ENCODE measurements at regions not wholly inside any gene's neighbourhood (a gene's known extent, or its start where the extent isn't known, plus 50 kb on each side); places are given as distances from the start of the nearest gene placed in this dataset.

DNA sequence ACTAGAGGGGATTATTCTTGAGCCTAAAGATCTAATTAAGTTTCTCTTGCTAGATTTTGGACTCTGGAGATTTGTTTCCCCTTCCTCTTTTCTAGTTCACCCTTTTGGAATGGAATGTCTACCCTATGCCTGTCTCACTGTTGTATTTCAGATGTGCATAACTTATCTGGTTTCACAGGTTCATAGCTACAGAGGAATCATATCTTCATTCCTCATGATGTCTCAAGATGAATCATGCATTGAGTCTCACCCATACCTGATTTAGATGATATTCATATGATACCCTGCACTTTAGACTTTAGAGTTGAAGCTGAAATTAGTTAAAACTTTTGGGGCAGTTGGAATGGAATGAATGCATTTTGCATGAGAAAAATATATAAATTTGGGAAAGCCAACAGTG lies 246.7 kb downstream of the HS3ST1 start:
- DNase-seq = no peak

DNA sequence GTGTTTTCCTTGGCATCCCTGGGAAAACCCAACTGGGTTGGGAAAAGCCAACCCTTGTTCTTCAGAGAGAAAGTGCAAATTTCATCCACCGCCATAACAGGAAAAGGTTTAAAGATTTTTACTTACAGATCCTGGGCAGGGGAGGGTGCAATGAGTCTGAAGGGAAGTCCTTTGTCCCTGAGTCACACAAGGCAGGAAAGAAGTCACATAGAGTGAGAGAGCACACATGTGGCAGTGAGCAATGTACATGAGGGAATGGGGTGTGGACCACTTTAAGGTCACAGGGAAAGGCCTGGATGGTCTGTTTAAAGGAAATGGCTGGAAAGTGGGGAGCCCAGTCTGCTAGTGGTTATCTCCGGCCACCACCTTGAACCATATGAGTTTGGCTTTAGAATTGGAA lies 248.9 kb downstream of the HS3ST1 start:
- DNase-seq = no peak

DNA sequence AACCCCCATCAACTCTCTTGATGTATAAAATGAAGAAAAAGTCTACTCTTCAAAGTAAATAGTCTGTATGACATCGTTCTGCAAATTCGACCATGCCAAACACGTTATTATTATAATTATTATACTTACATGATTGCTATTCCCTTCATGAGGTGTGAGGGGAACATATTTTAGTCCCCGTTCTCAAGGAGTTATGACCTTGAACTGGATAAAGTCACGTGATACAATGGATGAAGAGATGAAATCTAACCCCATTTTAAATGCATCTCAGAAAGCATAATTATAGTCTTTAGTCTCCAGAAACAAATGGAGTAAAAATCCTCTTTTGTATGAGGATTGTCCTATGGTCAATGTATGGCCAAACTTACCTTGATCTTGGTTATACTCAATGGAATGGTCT lies 250.3 kb downstream of the HS3ST1 start:
- no peak for DNase-seq

DNA sequence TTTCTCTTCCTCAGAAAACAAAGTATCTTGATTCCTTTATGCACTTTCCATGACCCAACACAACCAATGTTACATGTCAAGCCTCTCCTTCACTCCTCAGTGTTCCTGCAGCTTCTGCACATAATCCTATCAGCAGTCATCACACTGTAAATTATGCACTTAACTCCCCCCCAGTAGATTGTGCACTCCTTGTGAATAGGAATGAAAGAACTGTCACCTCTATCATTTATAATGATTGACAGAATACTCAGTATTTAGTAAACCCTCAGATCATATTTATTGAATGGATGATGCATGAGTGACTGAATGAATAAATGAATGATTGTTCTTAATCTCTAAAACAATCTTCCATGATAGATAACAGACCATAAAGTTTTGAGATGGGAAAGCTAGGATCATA lies 253.3 kb downstream of the HS3ST1 start:
- no peak for DNase-seq

DNA sequence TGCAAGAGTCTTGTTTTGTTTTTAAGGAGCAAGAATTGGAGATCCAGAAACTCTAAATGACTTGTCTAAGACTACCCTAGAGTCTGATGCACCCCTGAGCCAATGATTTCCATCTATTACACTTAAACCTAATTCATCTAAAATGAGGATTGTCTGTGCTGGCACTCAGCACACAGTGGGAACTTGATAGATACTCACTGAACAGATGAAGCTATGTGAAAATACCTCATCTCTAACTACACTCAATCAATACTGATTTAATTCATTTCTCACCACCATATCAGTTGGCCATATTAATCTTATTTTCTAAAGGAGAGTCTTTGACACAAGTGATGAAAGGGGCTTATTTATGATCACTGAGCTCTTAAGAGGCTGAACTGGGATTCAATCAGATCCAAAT lies 262.1 kb downstream of the HS3ST1 start:
- DNase-seq = no peak

DNA sequence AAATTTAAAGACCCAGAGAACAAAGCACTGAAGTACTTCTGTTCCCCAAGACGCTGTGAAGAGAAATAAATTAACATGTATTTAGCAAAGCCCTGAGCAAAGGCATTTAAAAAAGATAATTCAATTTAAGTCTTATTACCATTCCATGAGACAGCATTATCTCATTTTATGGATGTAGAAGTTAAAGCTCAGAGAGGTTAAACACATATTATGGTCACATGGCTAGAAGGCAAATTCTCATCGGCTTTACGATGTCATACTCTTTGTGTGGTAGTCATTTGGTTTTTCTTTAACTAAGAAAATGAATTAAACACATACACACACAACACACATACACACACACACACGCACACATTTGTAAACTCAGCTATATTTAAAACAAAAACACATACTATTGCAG lies 262.7 kb downstream of the HS3ST1 start:
- DNase-seq = no peak

DNA sequence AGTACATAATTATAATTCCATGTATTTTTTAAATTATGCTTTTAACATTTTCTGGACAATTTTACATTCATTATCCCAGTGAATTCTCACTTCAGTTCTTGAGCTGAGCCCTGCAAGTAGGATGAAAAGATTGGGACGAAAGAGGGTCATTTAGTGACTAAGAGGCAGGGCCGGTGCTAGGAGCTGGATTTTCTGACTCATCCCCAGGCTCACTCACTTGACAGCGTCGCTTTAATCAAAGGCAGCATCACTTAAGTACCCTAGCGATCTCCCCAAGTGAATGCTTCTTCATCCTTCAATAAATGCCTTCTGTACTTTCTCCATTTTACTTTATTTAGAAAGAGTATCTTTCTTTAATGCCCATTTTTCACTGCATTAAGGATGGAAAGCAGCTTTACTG lies 263.6 kb downstream of the HS3ST1 start:
- DNase-seq = no peak

DNA sequence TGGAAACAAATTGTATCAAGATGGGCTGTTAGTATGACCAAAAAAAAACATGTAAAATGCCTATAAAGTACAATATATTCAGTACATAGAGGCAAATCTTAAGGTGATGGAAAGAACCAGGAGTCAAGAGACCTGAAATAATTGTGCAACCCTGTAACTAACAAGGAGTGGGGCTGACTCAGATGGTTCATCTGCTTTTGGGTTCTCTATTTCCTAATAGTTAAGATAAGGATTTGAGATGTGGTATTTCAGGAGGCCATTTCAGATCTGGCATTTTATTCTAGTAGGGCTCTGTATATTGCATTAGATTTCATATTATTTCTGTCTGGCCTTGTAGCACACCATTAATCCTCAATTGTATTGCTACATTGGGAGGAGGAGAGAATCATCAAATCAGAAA lies 268.4 kb downstream of the HS3ST1 start:
- no peak for DNase-seq

DNA sequence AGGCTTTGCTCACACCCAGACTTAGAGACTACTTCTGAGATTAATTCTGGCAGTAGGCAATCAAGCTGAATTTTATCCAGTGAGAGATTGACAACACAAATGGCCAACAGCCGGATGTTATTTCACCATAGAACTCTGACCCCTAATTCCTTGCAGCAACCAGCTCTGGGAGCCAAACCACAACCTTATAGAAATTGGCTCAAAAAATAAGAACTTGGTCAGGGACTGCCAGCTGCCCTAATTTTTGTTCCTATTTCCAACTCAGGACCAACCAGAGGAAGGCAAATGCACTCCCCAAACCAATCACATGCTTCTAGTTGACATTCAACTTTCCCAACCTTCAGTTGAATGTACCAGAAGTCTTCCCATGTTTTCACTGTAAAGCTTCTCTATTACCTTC lies 269.7 kb downstream of the HS3ST1 start:
- no peak for DNase-seq

DNA sequence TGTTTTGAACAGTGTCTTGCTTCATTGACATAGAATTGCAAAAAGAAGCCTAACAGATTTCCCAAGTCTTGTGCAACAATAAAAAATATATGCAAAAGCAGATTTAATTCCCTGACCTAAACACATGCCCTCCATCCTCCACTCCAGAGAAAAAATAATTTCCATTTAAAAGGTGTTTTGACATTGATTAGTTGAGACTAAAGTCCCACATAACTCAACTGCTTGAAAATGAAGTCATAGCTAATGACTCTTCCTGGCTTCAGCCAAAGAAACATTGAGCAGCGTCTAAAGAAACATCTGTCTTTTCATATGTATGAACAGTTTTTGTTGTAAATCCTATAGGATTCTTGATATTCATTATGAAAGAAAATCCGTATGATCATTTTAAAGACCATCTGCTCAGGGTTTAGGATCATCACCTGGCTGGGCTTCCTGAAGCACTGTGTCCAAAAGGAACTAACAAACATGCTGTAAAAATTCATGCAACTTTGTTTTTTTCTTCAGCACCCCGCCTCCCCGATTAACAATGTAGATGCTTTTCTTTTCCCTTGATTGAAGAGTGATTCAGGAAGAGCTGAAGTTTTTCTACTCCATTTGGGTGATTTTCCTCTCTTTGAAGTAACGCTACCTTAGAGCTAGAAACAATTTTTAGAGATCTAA lies 273.4 kb downstream of the HS3ST1 start:
- DNase-seq = no peak

DNA sequence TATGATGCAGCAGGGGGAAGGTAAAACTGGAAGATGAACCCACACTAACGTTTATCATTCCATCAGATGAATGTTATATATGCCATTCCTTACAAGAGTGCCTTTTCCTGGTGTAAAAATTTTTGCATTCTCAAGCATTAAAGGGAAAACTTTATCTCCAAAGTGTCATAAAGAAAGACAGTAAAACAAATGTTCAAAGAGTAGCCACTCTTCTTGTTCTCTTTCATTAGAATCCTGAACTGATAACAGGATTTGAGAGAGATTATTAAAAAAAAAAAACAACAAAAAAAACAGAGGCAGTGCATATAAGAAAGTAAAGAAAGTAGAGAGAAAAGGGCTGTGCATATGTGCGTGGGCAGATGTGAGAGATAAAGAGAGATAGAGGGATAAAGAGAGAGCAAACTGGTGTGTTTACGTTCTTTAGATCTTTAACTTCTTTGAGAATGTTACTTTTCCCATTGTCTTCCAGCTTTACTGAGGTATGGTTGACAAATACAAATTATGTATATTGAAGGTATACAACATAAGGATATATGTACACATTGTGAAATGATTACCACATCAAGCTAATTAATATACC lies 275.4 kb downstream of the HS3ST1 start:
- DNase-seq = no peak

DNA sequence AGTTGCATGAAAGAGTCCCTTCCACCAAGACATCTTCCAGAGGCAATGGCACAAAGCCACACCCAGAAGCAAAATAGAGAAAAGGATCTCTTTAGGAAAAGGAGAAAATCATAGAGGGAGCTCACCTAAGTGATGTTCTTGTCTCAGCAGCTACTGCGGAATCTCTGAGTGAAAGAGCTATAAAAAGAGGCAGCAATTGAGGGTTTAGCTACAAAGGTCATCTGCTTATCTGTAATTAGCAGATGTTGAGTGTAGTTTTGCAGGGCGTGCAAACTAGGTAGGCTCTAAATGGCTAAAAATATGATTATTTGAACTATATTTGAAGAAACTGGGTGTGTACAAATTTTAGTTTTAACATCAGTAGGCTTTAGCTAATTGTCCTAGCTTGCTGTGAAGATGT lies 276.0 kb downstream of the HS3ST1 start:
- DNase-seq = no peak

DNA sequence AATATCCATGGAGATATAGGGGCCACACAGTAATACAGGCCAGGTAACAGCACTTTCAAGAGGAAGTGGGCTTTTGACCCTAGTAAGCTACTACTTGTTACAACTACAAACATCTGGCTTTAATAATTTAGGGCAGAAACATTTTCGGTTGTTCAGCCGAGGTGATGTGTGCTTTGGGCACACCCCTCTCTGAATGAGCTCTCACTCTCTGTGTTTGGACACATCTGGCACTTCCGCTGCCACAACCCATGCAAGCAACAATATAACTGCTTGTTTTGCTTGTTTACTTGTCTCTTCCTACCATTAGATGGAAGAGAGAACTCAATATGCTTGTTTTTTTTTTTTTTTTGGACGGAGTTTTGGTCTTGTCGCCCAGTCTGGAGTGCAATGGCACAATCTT lies 277.2 kb downstream of the HS3ST1 start:
- no peak for DNase-seq

DNA sequence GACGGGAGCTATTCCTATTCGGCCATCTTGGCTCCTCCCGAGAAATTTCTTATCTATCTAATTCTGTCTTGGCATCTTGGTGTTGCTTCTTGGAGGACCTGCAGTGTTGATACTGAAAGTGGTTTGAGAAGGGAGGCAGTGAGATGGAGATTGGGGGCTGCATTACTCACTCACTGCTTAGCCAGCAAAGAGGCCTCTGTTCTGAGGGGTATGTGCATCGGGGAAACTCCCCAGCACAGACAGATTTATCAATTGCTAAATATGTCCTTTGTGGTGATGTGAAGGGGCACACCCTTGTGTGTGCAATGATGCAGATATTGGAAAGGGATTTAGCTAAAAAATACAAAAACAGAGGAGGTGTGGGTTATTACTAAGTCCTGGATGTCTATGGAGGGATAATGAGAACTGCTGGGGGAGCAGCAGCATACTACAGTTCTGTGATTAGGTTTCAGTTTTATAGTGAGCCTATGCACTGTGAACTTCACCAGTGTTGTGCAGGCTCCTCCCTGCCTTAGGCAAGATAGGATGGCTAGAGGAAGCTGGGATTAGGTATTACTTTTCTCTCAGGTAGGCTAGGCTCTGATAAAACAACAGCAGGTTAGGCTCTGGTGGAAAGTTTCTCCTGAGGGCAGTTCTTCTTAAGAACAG lies 279.0 kb downstream of the HS3ST1 start:
- DNase-seq = no peak

DNA sequence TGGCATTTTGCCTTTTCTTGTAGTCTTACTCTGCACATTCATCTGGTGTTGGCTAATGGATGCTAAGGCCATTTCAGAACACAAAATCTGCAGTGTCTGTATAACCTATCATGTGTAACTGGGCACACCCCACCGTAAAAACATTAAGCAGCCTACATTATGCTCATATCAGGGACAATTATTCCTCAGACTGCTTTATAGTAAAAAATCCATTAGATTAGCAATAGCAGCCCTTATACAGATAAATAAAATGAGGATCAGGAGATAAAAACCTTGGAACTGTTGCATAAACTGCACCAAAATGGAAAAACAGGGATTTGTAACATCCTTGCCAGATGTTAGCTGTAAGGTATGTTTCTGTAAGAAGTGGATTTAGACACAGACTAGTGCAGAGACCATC lies 288.8 kb downstream of the HS3ST1 start:
- DNase-seq = no peak

DNA sequence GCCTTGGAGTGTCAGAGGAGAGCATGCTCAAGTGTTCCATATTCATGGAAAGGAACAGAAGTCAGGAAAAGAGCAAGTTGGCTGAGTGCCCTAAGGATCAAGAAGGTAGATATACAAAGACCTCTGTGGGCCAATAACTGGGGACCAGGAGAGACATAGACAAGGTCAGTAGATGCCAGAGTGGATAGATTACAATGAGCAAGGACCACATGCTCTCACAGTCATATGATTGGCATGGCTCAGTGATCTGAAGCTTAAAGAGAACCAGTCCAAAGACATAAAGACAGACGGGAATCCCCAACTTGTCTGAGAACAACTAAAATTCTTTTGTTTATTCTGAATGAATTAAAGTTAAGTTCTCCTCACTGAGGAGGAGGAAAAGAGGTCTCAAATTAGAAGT lies 289.7 kb downstream of the HS3ST1 start:
- DNase-seq = no peak

DNA sequence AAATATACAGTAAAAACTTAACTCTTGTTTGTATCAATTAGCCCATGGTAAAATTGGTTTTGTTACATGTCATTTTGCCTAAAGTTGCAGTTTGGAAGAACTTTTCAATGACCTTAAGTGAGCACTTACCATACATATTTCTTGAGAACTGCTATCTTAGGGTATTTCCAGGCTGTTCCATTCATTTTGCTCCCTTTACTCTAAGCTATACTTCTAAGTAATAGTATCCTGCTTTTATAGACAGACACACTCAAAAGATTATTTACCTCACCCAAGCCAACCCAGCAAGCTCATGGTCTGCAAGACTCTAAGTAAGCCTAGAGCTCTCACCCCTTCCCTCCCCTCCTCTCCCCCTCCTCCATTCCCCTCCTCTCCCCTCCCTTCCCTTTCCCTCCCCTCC lies 294.0 kb downstream of the HS3ST1 start:
- no peak for DNase-seq

DNA sequence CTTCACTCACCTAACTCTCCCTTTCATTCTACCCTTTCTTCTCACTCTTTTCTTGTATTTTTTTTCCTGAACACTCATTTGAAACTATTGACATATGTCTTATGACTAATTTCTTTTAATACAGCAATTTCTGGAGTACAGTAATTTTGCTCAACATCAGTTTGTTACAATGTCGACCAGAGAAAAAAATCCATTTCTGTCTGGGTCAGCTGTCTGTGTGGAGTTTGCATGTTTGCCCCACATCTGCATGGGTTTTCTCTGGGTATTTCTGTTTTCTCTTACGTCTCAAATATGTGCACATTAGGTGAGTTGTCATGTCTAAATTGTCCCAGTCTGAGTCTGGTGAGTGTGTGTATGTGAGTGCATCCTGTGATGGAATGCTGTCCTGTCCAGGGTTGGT lies 294.8 kb downstream of the HS3ST1 start:
- DNase-seq = no peak

DNA sequence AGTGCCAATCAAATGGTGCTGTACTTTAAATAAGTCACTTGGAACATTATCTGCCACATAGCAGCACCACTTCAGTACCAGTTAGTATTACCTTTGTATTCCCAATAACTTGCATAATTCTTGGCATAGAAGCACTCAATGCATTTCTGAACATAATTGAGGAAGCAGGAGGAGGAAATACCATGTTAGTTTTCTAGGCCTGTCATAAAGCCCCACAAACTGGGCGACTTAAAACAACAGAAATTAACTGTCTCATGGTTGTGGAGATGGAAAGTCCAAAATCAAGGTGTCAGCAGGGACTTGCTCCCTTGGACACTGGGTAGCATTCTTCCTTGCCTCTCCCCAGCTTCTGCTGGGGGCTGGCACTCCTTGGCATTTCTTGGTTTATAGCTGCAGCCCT lies 296.2 kb downstream of the HS3ST1 start:
- DNase-seq = no peak

DNA sequence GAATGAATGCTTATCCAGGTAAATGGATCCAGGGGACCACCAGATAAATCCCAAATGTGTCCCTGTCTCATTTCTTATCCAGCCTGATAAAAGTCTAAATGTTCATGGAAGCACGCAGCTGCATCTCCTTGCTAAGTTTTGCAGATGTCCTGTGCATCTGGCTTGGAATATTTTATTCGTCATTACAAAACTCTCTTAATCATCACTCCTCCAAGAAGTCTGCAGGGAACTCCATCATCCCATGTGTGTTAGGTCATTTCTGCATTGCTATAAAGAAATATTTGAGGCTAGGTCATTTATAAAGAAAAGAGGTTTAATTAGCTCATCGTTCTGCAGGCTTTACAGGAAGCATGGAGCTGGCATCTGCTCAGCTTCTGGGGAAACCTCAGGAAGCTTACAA lies 297.2 kb downstream of the HS3ST1 start:
- no peak for DNase-seq

DNA sequence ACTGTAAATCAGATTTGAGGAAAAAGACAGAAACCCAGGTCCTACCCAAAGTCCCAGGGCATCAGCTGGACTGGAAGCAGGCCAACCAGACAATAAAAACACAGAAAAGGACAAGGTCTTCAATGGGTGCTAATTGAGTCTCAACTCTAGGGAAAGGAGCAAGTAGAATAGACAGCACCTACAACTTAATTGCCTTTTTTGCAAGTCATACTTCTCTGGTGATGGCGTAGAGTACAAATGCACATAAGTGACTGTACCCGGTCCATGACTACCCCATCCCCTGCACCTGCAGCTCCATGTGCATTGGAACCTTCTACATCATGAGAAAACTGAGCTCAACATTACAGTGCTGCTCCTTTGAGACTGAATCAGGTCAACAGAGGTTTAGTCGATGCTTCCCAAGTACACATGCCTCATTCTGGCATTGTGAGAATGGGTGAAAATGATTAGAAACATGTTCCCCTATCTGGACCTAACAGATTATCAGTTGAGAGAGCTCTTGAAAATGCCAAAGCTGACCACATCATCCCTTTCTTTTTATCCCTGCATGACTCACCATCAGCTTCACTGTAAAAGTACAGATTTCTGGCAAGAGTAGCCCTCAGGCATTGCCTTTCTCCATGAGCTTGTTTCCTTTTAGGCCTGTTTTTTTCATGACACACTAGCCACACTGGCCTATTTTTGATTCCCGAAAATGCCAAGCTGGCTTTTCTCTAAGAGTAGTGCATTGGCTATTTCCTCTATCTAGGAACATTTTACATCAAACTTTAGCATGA lies 298.3 kb downstream of the HS3ST1 start:
- DNase-seq = no peak

DNA sequence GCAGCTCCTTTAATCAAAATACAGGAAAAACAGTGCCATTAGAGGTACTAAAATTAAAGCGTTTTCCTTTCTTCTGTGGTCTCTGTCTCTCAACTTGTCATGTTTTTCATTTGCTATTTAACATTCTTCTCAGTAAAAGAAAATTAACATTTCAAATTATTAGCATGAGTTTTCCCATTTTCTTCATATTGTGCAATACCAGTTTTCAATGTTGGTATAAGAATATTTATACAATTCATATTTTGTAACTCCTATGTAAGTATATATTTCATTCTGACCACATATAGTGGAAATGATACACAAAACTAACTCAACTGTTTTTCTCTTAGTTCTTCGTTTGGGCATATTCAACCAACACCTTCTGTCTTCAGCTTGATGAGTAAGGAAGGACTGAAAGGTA lies 308.3 kb downstream of the HS3ST1 start:
- DNase-seq = no peak

DNA sequence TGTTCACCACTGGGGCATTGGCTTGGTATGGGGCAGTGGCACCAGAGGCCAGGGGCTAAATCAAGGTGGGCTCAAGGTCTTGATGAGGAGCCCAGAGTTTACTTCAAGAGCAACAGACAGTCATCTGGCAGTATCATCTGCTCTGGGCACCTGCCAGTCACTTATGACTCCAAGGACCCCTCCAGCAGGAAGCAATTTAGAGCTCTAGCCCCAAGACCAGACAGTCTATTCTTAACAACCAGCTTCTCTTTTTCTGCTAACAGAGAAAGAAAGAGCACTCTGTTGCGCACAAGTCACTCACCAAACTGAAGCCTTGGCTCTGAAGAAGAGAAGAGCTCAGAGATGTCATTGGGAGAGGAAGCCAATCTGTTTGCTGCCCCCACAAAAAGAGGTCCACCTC lies 309.2 kb downstream of the HS3ST1 start:
- DNase-seq = no peak

DNA sequence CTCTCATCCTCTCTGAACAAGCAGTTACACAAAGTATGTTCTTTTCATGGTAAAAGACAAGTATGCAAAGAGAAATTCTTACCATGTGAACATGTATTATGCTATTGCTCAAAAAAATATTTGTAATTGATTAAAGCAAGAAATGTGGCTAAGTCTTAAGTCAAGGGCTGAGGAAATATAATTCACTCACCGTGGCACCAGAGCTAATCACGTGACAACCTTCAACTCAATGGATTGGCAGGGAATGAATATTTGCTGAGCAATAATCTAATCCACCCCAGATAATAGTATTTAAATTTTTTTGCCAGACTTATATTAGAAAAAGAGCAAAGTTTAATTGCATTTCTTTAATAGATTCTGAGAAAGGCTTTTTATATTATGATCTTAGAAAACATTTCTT lies 310.2 kb downstream of the HS3ST1 start:
- no peak for DNase-seq
